RWPE2 (cell line): ENCODE measurements at regions not wholly inside any gene's neighbourhood (a gene's known extent, or its start where the extent isn't known, plus 50 kb on each side); places are given as distances from the start of the nearest gene placed in this dataset.

ENCODE experiments used
- ATAC-seq: fragments of 200-7000 bp; cut with Tn5 transposase; 3 replicates; pipeline ENCODE4 v1.9.1; 2021; ENCODE audit warnings: low read depth
- DNase-seq: peaks from one replicate; pipeline ENCODE4 v3.0.0-alpha.2; 2020; ENCODE audit warnings: low spot score
- H3K27ac ChIP-seq: fragments of 450-650 bp; 2 replicates; pipeline ENCODE4 v1.5.1; 2017; ENCODE audit warnings: mild to moderate bottlenecking; ENCODE audit not compliant: poor library complexity, severe bottlenecking
- H3K27me3 ChIP-seq: fragments of 250-450 bp; sonication (Bioruptor Pico); 2 replicates; pipeline ENCODE4 v1.5.1; 2021; ENCODE audit warnings: mild to moderate bottlenecking, moderate library complexity; ENCODE audit not compliant: insufficient read depth, poor library complexity, severe bottlenecking
- H3K36me3 ChIP-seq: fragments of 250-450 bp; sonication (Bioruptor Pico); 2 replicates; pipeline ENCODE4 v1.5.1; 2020; ENCODE audit warnings: low read depth, mild to moderate bottlenecking, moderate library complexity
- H3K4me1 ChIP-seq: fragments of 250-450 bp; sonication (Bioruptor Pico); 2 replicates; pipeline ENCODE4 v1.5.1; 2021; ENCODE audit warnings: mild to moderate bottlenecking, moderate library complexity; ENCODE audit not compliant: insufficient read depth, poor library complexity, severe bottlenecking
- H3K4me3 ChIP-seq: fragments of 250-450 bp; sonication (Bioruptor Pico); 2 replicates; pipeline ENCODE4 v1.5.1; 2021; ENCODE audit warnings: mild to moderate bottlenecking, moderate library complexity; ENCODE audit not compliant: severe bottlenecking
- H3K9me3 ChIP-seq: fragments of 250-450 bp; sonication (Bioruptor Pico); 2 replicates; pipeline ENCODE4 v1.5.1; 2021; ENCODE audit warnings: mild to moderate bottlenecking, moderate library complexity; ENCODE audit not compliant: severe bottlenecking
- TF ChIP-seq, protein P1 (sequence below): fragments of 450-650 bp; IDR thresholded peaks from one replicate; pipeline ENCODE4 v1.5.1; 2017; ENCODE audit warnings: mild to moderate bottlenecking, moderate library complexity; ENCODE audit not compliant: poor library complexity, severe bottlenecking

DNA sequence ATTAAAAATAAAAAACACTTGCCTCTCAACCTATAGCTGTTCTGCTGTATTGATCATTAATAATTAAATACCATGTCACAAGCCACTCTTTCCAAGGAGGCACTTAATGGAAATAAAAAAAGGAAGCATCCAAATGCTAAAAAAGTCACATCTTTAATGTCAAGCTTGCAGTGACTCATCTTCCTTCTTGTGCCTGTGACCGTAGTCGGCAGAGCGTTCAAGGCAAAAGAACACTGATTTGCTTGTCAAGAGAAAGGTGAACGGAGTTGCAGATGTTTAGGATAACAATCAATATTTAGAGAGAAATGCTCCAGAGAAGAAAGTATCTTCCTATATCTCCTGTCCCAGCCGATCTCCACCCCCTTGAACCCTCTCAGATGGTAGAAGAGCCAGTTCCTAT, 341.0 kb upstream of the OPRM1 start:
- H3K9me3 ChIP-seq, result no peaks in the 10 kb centered on the region
- no peak overlapping the region for H3K27ac ChIP-seq
- ATAC-seq (no peak), DNase-seq (no peak)
- H3K36me3 ChIP-seq, result no peaks in the 10 kb centered on the region
- no peak overlapping the region for H3K4me3 ChIP-seq
- H3K4me1 ChIP-seq, result peaks cover 11% of the 10 kb centered on the region
- H3K27me3 ChIP-seq, result no peaks in the 10 kb centered on the region
- TF ChIP-seq, protein P1, sequence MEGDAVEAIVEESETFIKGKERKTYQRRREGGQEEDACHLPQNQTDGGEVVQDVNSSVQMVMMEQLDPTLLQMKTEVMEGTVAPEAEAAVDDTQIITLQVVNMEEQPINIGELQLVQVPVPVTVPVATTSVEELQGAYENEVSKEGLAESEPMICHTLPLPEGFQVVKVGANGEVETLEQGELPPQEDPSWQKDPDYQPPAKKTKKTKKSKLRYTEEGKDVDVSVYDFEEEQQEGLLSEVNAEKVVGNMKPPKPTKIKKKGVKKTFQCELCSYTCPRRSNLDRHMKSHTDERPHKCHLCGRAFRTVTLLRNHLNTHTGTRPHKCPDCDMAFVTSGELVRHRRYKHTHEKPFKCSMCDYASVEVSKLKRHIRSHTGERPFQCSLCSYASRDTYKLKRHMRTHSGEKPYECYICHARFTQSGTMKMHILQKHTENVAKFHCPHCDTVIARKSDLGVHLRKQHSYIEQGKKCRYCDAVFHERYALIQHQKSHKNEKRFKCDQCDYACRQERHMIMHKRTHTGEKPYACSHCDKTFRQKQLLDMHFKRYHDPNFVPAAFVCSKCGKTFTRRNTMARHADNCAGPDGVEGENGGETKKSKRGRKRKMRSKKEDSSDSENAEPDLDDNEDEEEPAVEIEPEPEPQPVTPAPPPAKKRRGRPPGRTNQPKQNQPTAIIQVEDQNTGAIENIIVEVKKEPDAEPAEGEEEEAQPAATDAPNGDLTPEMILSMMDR, result no peak

DNA sequence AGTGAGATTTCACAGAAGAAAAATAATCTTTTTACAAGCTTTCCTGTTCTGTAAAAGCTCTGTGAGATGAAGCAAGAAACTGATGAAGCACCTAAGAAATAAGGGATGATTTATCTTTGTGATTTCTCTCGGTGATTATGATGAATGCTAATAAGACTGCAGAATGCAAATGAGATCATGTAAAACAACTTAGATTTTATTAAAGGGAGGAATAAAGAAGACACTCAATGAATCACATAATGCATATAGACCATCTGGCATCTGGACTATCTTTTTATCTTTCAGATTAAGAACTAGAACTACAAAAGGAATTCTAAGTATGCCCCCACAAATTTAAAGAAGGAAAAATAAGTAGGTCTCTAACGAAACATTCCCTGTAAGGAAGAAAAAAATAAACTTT, 361.5 kb upstream of the OPRM1 start:
- H3K36me3 ChIP-seq, result no peaks in the 10 kb centered on the region
- TF ChIP-seq, protein P1, result no peak
- no peaks in the 10 kb centered on the region for H3K9me3 ChIP-seq
- no peak overlapping the region for H3K4me3 ChIP-seq
- H3K4me1 ChIP-seq, result no peaks in the 10 kb centered on the region
- H3K27ac ChIP-seq, result no peak overlapping the region
- no peaks in the 10 kb centered on the region for H3K27me3 ChIP-seq
- ATAC-seq, result no peak
- no peak for DNase-seq

DNA sequence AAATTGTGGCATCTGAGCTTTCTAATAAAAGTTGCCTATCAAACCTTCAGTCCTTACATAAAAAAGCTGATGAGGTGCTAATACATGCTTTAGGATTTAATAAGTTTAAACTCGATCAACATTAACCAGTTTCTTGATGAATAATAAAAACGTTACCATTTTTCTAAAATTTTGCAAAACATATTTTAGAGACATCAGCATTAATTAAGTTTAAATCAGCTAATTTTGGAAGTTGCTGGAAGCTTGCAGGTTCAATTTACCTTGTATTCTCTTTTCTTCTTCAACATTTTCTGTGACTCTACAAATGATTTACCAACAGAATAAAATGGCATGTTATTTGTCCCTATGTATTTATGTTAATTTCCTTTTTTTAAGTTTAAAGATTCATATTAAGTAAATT, 365.3 kb upstream of the OPRM1 start:
- H3K4me1 ChIP-seq, result no peaks in the 10 kb centered on the region
- TF ChIP-seq, protein P1, result no peak
- no peak for DNase-seq
- H3K36me3 ChIP-seq, result no peaks in the 10 kb centered on the region
- H3K4me3 ChIP-seq, result no peak overlapping the region
- no peaks in the 10 kb centered on the region for H3K27me3 ChIP-seq
- H3K9me3 ChIP-seq, result no peaks in the 10 kb centered on the region
- no peak overlapping the region for H3K27ac ChIP-seq
- ATAC-seq, result no peak

DNA sequence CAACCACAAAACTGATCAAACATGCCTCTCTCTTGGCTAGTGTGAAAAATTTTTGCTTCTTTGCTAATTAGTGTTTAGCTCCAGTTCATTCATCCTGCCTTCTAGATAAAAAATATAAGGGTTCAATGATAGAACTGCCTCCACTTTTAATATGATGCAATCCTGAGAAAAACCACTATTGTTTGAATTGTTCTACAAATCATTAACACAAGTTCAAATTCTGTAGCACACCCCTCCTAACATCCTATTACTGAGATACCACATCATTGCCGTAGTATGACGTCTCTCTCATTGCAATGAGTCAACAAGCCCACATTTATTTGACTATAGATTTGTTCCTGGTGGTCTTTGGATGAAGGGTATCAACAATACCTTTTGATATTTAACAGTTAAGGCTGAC, 365.8 kb upstream of the OPRM1 start:
- no peak for ATAC-seq
- DNase-seq, result no peak
- H3K9me3 ChIP-seq, result no peaks in the 10 kb centered on the region
- TF ChIP-seq, protein P1, result no peak
- no peaks in the 10 kb centered on the region for H3K4me1 ChIP-seq
- no peaks in the 10 kb centered on the region for H3K36me3 ChIP-seq
- H3K27ac ChIP-seq, result no peak overlapping the region
- H3K27me3 ChIP-seq, result no peaks in the 10 kb centered on the region
- no peak overlapping the region for H3K4me3 ChIP-seq

DNA sequence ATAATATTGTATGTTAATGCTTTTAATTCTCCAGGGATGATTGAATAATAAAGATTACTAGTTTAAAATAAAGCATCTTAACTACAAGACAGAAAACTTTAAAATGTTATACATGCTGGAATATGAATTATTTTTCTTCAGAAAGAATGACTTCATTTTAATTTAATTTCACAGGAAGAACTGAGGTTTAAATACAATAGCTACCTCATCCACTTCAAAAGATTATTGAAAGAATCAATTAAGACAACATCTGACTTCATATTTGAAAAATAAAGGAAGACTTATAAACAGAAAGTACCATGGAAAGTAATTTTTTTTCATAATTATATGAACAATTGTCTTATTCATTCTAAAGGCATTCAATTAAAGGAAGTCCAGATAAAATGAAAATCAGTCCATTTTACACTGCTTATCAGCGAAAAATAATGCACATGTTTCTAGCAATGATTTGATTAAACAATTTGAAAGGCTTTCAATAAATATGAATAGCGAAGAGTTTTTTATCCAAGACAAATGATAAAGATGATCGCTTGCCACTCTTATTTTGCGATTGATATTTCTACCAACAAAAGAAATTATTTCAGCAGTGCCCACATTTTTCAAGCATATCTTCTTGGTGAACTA, 368.5 kb upstream of the OPRM1 start:
- Histone ChIP-seq H3K4me3 (no peak overlapping the region), H3K36me3 (no peaks in the 10 kb centered on the region), H3K27me3 (no peaks in the 10 kb centered on the region), H3K27ac (no peak overlapping the region), H3K9me3 (no peaks in the 10 kb centered on the region), H3K4me1 (no peaks in the 10 kb centered on the region)
- ATAC-seq (no peak), DNase-seq (no peak)
- TF ChIP-seq, protein P1, result no peak
